ENCODE measurements at regions not wholly inside any gene's neighbourhood (a gene's known extent, or its start where the extent isn't known, plus 50 kb on each side); places are given as distances from the start of the nearest gene placed in this dataset.
"Not testable (repeated sequence)": the region's sequence is repeated elsewhere in the genome, so short reads cannot be mapped to it uniquely, and the experiment has no call there.

DNA sequence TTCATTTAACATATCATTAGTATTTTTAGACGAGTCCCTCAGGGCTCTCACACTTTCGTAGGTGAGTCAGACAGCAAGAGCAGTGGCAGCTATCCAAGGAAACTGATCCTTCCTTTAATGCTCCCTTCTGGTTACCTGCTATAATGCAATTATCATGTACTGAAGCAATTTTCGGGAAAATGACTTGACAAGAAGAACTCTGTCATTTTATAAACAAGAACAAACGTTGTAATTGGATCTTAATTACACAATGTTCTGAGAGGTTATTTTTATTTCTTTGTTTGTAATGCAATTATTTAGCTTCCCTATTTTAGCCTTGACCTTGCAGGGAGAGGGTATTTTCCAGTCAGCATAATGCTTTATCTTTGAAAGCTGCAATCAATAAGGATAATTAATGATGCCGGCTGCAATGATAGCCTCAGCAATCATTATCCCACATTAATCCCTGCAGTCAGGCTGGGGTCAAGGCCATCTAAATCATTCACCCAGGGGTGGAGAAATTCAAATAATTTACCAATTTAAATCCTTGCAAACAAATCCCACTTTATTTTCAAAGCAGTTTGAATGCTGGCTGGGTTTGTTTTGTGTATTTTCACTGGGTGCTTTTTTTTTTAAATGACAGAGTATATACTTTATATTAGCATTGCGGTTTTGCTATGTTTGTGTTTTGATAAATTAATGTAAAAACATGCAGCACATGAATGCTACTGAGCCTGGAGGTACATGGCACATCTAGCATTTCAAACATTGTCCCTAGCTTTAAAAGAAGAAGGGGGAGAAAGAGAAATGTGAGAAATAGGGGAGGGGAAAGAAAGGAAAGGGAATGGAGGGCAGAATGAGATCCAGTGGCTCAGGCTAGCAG, 249.9 kb downstream of the SHOX2 start:
- RAD21 ChIA-PET (ENCODE audit: low non-redundant PET in 1 of 2, low total read pairs in 2 of 2, uncharacterized antibody in 2 of 2, unreplicated experiment in 2 of 2), result no interaction called here
- no TSS peak for BruUV-seq (replicated peaks)
- H3K4me1 ChIP-seq (ENCODE audit: control insufficient read depth in 1 of 2, insufficient read depth in 2 of 2, low read length in 2 of 2), result peaks cover 3 to 11% of the 10 kb centered on the region in 2 experiments; a peak in 3 of 4 replicates
- H3K4me3 ChIP-seq (replicated peaks in 1 of 2; ENCODE audit: low read depth in 1 of 2, low read length in 2 of 2), result no peak overlapping the region
- H3K27ac ChIP-seq (ENCODE audit: low read depth, low read length), result no peak overlapping the region
- CTCF ChIA-PET, result interaction anchor here (1.4 kb wide), 1 partner anchor 9 kb away, joined by 10 read pairs; no protein-coding TSS in a partner anchor
- peak overlapping the region; percentile 6 for H3K4me2 ChIP-seq (ENCODE audit: low read length)
- no peaks in the 10 kb centered on the region for H4K20me1 ChIP-seq (ENCODE audit: insufficient read depth)
- no peaks in the 10 kb centered on the region for H3K9me2 ChIP-seq (ENCODE audit: insufficient read depth)
- no peak overlapping the region for H3K9ac ChIP-seq (ENCODE audit: low read length)
- no peaks in the 10 kb centered on the region for H3K36me3 ChIP-seq (ENCODE audit: control insufficient read depth in 1 of 2, insufficient read depth in 2 of 2, low read length in 2 of 2)
- POLR2A ChIA-PET, result no interaction called here
- H2AFZ ChIP-seq (ENCODE audit: low read depth, low read length, poor library complexity, severe bottlenecking), result peak overlapping the region; percentile 65
- ATAC-seq, result peak; percentile 65
- TF ChIP-seq CBX3 (IDR thresholded peaks at IDR 0.05; ENCODE audit: low read depth), result peak; percentile 45; the same call in 1 of the 2 replicates
- TF ChIP-seq SRF (IDR thresholded peaks at IDR 0.05; ENCODE audit: low read depth), result no peak
- TF ChIP-seq, protein P1, sequence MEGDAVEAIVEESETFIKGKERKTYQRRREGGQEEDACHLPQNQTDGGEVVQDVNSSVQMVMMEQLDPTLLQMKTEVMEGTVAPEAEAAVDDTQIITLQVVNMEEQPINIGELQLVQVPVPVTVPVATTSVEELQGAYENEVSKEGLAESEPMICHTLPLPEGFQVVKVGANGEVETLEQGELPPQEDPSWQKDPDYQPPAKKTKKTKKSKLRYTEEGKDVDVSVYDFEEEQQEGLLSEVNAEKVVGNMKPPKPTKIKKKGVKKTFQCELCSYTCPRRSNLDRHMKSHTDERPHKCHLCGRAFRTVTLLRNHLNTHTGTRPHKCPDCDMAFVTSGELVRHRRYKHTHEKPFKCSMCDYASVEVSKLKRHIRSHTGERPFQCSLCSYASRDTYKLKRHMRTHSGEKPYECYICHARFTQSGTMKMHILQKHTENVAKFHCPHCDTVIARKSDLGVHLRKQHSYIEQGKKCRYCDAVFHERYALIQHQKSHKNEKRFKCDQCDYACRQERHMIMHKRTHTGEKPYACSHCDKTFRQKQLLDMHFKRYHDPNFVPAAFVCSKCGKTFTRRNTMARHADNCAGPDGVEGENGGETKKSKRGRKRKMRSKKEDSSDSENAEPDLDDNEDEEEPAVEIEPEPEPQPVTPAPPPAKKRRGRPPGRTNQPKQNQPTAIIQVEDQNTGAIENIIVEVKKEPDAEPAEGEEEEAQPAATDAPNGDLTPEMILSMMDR (IDR thresholded peaks at IDR 0.05 in 2 of 3, conservative IDR thresholded peaks at IDR 0.05 in 1 of 3; ENCODE audit: borderline replicate concordance in 1 of 3, insufficient read depth in 1 of 3, low read depth in 2 of 3, low read length in 2 of 3), result 0 out of 6 replicates have a peak, but pooled peaks of 1 of the 3 experiments have one; percentile 6
- TF ChIP-seq FOSL1 (IDR thresholded peaks at IDR 0.05; ENCODE audit: low read depth), result peak; percentile 37; the same call in 1 of the 2 replicates
- 0 out of 2 replicates have a peak, but pooled peaks have one; percentile 44 for TF ChIP-seq SP1 (IDR thresholded peaks at IDR 0.05; ENCODE audit: low read depth)
- TF ChIP-seq YY1 (IDR thresholded peaks at IDR 0.05; ENCODE audit: extremely low read depth, insufficient replicate concordance, low read depth, low read length), result no peak
- TF ChIP-seq JUND (IDR thresholded peaks at IDR 0.05), result peak; percentile 30; the same call in 1 of the 2 replicates
- peak; percentile 36 for TF ChIP-seq RAD21 (IDR thresholded peaks at IDR 0.05; ENCODE audit: low read depth)
- no peak for TF ChIP-seq EGR1 (IDR thresholded peaks at IDR 0.05; ENCODE audit: low read depth)
- TF ChIP-seq TCF7L2 (IDR thresholded peaks at IDR 0.05; ENCODE audit: borderline replicate concordance, extremely low read depth, insufficient read depth, insufficient read length), result peak; percentile 32
- TF ChIP-seq CEBPB (IDR thresholded peaks at IDR 0.05; ENCODE audit: low read depth), result peak; percentile 51; the same call in 1 of the 2 replicates
- TF ChIP-seq EZH2phosphoT487 (IDR thresholded peaks at IDR 0.05; ENCODE audit: borderline replicate concordance), result no peak
- TF ChIP-seq POLR2A (IDR thresholded peaks at IDR 0.05; ENCODE audit: borderline replicate concordance, extremely low read depth, insufficient read depth, insufficient read length), result no peak
- no peaks in the 10 kb centered on the region for H3K79me2 ChIP-seq (ENCODE audit: insufficient read depth, low read length)
- H3K9me3 ChIP-seq (ENCODE audit: control insufficient read depth in 1 of 2, insufficient read depth in 1 of 2, low read depth in 1 of 2, low read length in 2 of 2), result 0 out of 4 replicates have a peak, but pooled peaks cover 0 to 3% of the 10 kb centered on the region in 2 experiments
- peak; percentile 12 for DNase-seq (ENCODE audit: low read depth, low spot score)
- no peaks in the 10 kb centered on the region for H3K27me3 ChIP-seq (ENCODE audit: insufficient read depth, low read length)
- intact Hi-C loops (cut with micrococcal nuclease), result no loop called here

DNA sequence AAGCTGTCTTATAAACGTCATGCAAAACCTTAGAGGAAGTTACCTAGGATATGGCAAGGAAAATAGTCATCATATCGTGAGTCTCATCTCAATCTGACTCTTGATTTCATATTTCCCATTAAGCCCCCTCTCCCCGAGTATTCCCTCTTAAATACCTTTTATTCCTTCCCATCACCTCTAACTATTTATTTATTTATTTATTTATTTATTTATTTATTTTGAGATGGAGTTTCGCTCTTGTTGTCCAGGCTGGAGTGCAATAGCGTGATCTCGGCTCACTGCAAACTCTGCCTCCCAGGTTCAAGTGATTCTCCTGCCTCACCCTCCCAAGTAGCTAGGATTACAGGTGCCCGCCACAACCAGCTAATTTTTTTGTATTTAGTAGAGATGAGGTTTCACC, 260.4 kb downstream of the SHOX2 start:
- DNase-seq (ENCODE audit: low read depth, low spot score); ATAC-seq; H3K4me1 ChIP-seq (ENCODE audit: control insufficient read depth in 1 of 2, insufficient read depth in 2 of 2, low read length in 2 of 2); H4K20me1 ChIP-seq (ENCODE audit: insufficient read depth); RAD21 ChIA-PET (ENCODE audit: low non-redundant PET in 1 of 2, low total read pairs in 2 of 2, uncharacterized antibody in 2 of 2, unreplicated experiment in 2 of 2); H3K9ac ChIP-seq (ENCODE audit: low read length); H3K27ac ChIP-seq (ENCODE audit: low read depth, low read length); H2AFZ ChIP-seq (ENCODE audit: low read depth, low read length, poor library complexity, severe bottlenecking); POLR2A ChIA-PET; H3K27me3 ChIP-seq (ENCODE audit: insufficient read depth, low read length); H3K9me3 ChIP-seq (ENCODE audit: control insufficient read depth in 1 of 2, insufficient read depth in 1 of 2, low read depth in 1 of 2, low read length in 2 of 2); H3K9me2 ChIP-seq (ENCODE audit: insufficient read depth); CTCF ChIA-PET; H3K36me3 ChIP-seq (ENCODE audit: control insufficient read depth in 1 of 2, insufficient read depth in 2 of 2, low read length in 2 of 2); H3K4me3 ChIP-seq (replicated peaks in 1 of 2; ENCODE audit: low read depth in 1 of 2, low read length in 2 of 2); intact Hi-C loops (cut with micrococcal nuclease); H3K4me2 ChIP-seq (ENCODE audit: low read length); BruUV-seq (replicated peaks); H3K79me2 ChIP-seq (ENCODE audit: insufficient read depth, low read length): not testable (repeated sequence)
